ENCODE measurements at regions not wholly inside any gene's neighbourhood (a gene's known extent, or its start where the extent isn't known, plus 50 kb on each side); places are given as distances from the start of the nearest gene placed in this dataset.

DNA sequence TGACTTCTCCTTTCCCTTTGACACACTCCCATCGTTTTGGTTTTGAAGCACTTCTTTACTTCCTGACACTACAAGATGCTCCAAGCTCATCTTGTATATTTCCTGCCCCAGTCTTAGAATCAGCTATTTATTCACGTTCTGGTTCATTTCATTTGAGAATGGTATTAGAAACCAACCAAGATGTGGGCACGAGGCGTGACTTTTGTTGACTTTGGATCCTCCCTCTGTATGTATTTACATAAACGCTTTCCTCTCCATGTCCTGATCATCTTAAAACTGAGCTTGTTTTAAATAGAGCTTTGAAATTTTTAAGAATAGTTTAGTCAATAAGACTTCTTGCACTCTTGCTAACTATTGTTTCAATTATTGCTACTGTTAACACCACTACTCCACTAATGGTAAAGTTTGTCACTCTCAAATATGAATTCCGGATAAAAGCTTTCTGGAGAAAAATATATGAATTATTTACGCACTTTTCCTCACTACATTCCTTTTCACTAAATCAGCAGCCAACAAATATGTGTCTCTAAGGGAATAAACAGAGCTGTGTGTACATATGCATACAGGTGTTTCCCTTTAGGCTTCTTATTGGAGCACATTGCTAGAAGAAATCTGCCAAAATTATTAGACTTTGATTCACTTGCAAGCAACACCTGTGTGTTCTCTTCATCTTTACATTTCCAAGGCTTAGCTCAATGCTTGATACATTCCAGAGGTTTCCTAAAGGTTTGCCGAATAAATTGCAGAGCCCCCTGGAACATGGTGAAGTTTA lies 77.3 kb upstream of the TMEM244 start:
- DNase-seq (ENCODE audit: low read depth, low spot score), result no peak
- no peak overlapping the region for H3K4me3 ChIP-seq (ENCODE audit: low read depth, low read length)
- ChIA-PET CTCF (interaction anchor here (0.7 to 3.0 kb wide), 16 partner anchors 9 to 439 kb away, joined by 3 to 25 read pairs (median 4); no protein-coding TSS in a partner anchor), POLR2A (no interaction called here)
- TF ChIP-seq, protein P1, sequence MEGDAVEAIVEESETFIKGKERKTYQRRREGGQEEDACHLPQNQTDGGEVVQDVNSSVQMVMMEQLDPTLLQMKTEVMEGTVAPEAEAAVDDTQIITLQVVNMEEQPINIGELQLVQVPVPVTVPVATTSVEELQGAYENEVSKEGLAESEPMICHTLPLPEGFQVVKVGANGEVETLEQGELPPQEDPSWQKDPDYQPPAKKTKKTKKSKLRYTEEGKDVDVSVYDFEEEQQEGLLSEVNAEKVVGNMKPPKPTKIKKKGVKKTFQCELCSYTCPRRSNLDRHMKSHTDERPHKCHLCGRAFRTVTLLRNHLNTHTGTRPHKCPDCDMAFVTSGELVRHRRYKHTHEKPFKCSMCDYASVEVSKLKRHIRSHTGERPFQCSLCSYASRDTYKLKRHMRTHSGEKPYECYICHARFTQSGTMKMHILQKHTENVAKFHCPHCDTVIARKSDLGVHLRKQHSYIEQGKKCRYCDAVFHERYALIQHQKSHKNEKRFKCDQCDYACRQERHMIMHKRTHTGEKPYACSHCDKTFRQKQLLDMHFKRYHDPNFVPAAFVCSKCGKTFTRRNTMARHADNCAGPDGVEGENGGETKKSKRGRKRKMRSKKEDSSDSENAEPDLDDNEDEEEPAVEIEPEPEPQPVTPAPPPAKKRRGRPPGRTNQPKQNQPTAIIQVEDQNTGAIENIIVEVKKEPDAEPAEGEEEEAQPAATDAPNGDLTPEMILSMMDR (IDR thresholded peaks at IDR 0.05; ENCODE audit: insufficient read depth, low read length, missing control alignments), result no peak

DNA sequence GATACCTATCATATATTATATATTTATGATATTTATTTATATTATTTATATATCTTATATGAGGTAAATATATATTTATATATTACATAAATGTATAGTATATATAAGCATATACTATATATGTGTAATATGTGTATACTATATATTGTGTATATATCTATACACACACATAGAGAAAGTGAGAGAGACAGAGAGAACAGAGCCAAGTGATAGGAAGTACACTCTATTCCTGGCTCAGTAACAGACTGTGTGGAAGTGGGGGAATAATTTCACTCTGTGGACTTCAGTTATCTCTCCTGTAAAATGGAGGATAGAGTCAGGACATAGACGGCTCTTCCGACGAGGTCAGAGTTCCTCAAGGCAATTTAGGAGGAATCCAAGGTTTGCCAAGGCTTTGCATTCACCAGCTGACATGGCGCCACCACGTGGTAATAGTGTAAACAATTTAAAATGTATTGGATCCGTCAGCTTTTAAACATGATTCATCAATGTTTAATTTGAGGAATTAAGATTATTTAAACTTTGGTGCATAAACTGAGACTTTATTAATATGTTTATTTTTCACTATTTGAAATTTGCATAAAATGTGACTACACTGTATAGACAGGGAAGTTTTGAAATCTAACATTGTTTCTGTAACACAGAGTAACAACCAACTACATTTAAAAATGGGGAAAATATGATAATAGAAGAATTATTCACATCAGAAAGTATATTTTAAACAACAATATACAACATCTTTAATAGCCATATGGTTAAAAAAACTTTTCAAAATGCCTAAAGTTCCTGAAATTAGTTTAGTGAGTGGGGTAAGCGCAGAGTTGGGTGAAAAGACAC lies 75.4 kb upstream of the TMEM244 start:
- TF ChIP-seq, protein P1 (IDR thresholded peaks at IDR 0.05; ENCODE audit: insufficient read depth, low read length, missing control alignments), result peak; percentile 55
- ChIA-PET CTCF (interaction anchor here (0.7 to 1.0 kb wide), 7 partner anchors 13 to 339 kb away, joined by 3 to 7 read pairs (median 3); no protein-coding TSS in a partner anchor), POLR2A (no interaction called here)
- H3K4me3 ChIP-seq (ENCODE audit: low read depth, low read length), result no peak overlapping the region
- DNase-seq (ENCODE audit: low read depth, low spot score), result no peak

DNA sequence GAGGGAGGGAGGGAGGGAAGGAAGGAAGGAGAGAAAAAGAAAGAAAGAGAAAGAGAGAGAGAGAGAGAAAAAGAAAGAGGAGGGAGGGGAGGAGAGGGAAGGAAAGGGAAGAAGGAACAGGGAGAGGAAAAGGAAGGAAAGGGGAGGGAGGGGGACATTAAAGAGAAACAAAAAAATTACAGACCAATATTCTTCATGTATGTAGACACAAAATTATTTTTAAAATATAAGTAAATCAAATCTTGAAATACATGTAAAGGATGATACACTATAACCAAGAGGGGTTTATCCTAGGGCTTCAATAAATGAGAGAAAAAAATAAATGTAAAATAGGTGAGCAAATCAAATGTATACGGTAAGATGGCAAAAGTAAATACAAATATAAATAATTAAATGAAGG lies 71.2 kb upstream of the TMEM244 start:
- H3K4me3 ChIP-seq (ENCODE audit: low read depth, low read length), result no peak overlapping the region
- CTCF ChIA-PET, result interaction anchor here (1.4 kb wide), 1 partner anchor 54 kb away, joined by 3 read pairs; no protein-coding TSS in a partner anchor
- POLR2A ChIA-PET, result no interaction called here
- TF ChIP-seq, protein P1 (IDR thresholded peaks at IDR 0.05; ENCODE audit: insufficient read depth, low read length, missing control alignments), result no peak
- no peak for DNase-seq (ENCODE audit: low read depth, low spot score)

DNA sequence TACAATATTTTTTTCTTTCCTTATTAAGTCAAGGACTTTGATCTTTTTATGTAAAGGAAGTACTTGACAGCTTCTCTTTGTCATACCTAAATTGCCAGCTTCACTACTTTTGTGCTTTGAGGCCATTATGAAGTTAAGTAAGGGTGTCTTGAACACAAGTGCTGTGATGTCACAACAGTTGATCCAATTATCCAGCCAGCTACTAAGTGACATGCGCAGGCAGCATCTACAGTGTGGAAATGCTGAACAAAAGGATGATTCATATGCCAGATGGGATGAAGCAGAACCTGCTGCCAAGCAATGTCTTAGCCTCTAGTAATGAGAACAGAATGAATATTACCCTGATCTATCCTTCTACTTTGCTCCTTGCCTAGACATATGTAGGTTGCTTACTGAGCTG lies 68.3 kb upstream of the TMEM244 start:
- H3K4me3 ChIP-seq (ENCODE audit: low read depth, low read length), result no peak overlapping the region
- POLR2A ChIA-PET, result no interaction called here
- CTCF ChIA-PET, result interaction anchor here (0.5 to 2.0 kb wide), 7 partner anchors 9 to 308 kb away, joined by 3 to 6 read pairs (median 3); no protein-coding TSS in a partner anchor
- TF ChIP-seq, protein P1 (IDR thresholded peaks at IDR 0.05; ENCODE audit: insufficient read depth, low read length, missing control alignments), result no peak
- DNase-seq (ENCODE audit: low read depth, low spot score), result peak; percentile 59

DNA sequence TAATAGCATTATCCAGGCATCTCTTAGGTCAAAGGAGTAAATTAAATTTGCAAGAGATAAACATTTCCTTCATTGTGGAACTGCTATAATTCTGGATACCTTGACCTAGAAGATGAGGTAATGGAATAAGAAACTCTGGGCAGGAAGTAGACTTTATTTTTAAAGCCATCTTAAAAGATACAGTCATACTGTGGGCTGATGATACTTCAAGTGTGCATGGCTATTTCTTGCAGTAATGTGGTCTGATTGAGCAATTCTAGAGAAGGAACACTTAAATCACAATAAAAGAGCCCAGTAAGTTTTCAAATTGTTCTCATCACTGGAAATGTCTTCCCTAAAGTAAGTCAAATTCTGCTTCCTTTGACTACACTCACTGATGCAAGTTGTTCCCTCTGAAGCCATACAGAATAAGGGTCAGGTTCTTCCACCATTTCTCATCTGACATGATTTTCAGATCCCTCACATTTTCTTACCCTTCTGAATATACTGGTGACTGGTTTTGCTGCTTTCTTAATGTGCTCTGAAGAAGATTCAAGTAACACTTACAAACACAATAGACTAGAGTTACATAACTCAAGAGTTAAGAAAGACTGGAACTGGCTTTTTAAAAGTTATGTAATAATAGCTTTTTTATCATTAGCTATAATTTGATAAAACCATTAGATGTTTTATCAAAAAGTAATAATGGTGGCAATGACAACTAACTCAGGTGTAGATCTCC lies 62.6 kb upstream of the TMEM244 start:
- ChIA-PET POLR2A (no interaction called here), CTCF (no interaction called here)
- TF ChIP-seq, protein P1 (IDR thresholded peaks at IDR 0.05; ENCODE audit: insufficient read depth, low read length, missing control alignments), result no peak
- no peak overlapping the region for H3K4me3 ChIP-seq (ENCODE audit: low read depth, low read length)
- peak; percentile 37 for DNase-seq (ENCODE audit: low read depth, low spot score)

All from AG04449 (cell line).